Neuronal stem cell (in vitro differentiated cells): ENCODE measurements at regions not wholly inside any gene's neighbourhood (a gene's known extent, or its start where the extent isn't known, plus 50 kb on each side); places are given as distances from the start of the nearest gene placed in this dataset.

Experiments
- DNase-seq: peaks from one replicate; pipeline ENCODE4 v3.0.0-alpha.2; 2013; ENCODE audit warnings: low spot score
- H2AFZ ChIP-seq: one replicate; pipeline ENCODE4 v1.6.1; 2013; ENCODE audit warnings: mild to moderate bottlenecking, low read length, inconsistent platforms
- H2AK5ac ChIP-seq: 2 replicates; pipeline ENCODE4 v1.6.1; 2013; ENCODE audit warnings: low read depth, mild to moderate bottlenecking, inconsistent platforms, low read length, moderate library complexity, mixed read lengths
- H2BK120ac ChIP-seq: 2 replicates; pipeline ENCODE4 v1.6.1; 2013; ENCODE audit warnings: low read depth, mild to moderate bottlenecking, inconsistent platforms, low read length, moderate library complexity, mixed read lengths
- H2BK12ac ChIP-seq: one replicate; pipeline ENCODE4 v1.6.1; 2013; ENCODE audit warnings: low read length, inconsistent platforms
- H2BK15ac ChIP-seq: 2 replicates; pipeline ENCODE4 v1.6.1; 2013; ENCODE audit warnings: mild to moderate bottlenecking, low read length, inconsistent platforms, mixed read lengths
- H2BK5ac ChIP-seq: one replicate; pipeline ENCODE4 v1.6.1; 2013; ENCODE audit warnings: inconsistent platforms, mild to moderate bottlenecking, low read length, moderate library complexity
- H3K14ac ChIP-seq: one replicate; pipeline ENCODE4 v1.6.1; 2013; ENCODE audit warnings: low read length, inconsistent platforms
- H3K18ac ChIP-seq: 2 replicates; pipeline ENCODE4 v1.6.1; 2013; ENCODE audit warnings: low read length, inconsistent platforms
- H3K23ac ChIP-seq: 2 replicates; pipeline ENCODE4 v1.6.1; 2013; ENCODE audit warnings: low read depth, mild to moderate bottlenecking, mixed read lengths, low read length, inconsistent platforms; ENCODE audit not compliant: poor library complexity
- H3K27ac ChIP-seq: replicated peaks from 3 replicates; pipeline ENCODE4 v1.5.1; 2013; ENCODE audit warnings: low read length, inconsistent platforms
- H3K27me3 ChIP-seq, 3 experiments: 2 replicates each; pipeline ENCODE4 v1.6.1; 2013; ENCODE audit warnings: low read length in 3 of 3, mild to moderate bottlenecking in 2 of 3, inconsistent platforms in 1 of 3, low read depth in 1 of 3, mixed read lengths in 1 of 3, moderate library complexity in 1 of 3; ENCODE audit not compliant: control insufficient read depth in 3 of 3, insufficient read depth in 3 of 3
- H3K36me3 ChIP-seq, 2 donors: replicated peaks in 1 of 2; 2 replicates each; pipeline ENCODE4 v1.6.1; 2013; ENCODE audit warnings: low read length in 2 of 2; ENCODE audit not compliant: control insufficient read depth in 2 of 2, insufficient read depth in 2 of 2
- H3K4ac ChIP-seq: 2 replicates; pipeline ENCODE4 v1.6.1; 2013; ENCODE audit warnings: inconsistent platforms, mild to moderate bottlenecking, low read length, moderate library complexity
- H3K4me1 ChIP-seq, 2 donors: 1 replicate in 1 of 2; 2 replicates in 1 of 2; pipeline ENCODE4 v1.6.1; 2013; ENCODE audit warnings: low read length in 2 of 2, low read depth in 1 of 2; ENCODE audit not compliant: control insufficient read depth in 2 of 2, insufficient read depth in 1 of 2
- H3K4me2 ChIP-seq: one replicate; pipeline ENCODE4 v1.6.1; 2013; ENCODE audit warnings: mild to moderate bottlenecking, low read length, inconsistent platforms; ENCODE audit not compliant: insufficient read depth, poor library complexity, severe bottlenecking
- H3K4me3 ChIP-seq, 2 donors: 2 replicates each; pipeline ENCODE4 v1.5.1; 2013; ENCODE audit warnings: low read length in 2 of 2, mild to moderate bottlenecking in 2 of 2, inconsistent platforms in 1 of 2, moderate library complexity in 1 of 2
- H3K79me1 ChIP-seq: one replicate; pipeline ENCODE4 v1.6.1; 2013; ENCODE audit warnings: low read depth, mild to moderate bottlenecking, inconsistent platforms, low read length, moderate library complexity
- H3K9ac ChIP-seq: one replicate; pipeline ENCODE4 v1.6.1; 2013; ENCODE audit warnings: mild to moderate bottlenecking, low read depth, low read length, inconsistent platforms; ENCODE audit not compliant: poor library complexity
- H3K9me3 ChIP-seq, 2 donors: replicated peaks in 1 of 2; 2 replicates each; pipeline versions ENCODE3 to v1.6.1; 2013; ENCODE audit warnings: low read length in 2 of 2, mild to moderate bottlenecking in 2 of 2, inconsistent platforms in 1 of 2, low read depth in 1 of 2, mixed read lengths in 1 of 2, moderate library complexity in 1 of 2; ENCODE audit not compliant: control insufficient read depth in 2 of 2, insufficient read depth in 1 of 2
- H4K8ac ChIP-seq: one replicate; pipeline ENCODE4 v1.6.1; 2013; ENCODE audit warnings: low read depth, mild to moderate bottlenecking, inconsistent platforms, low read length, moderate library complexity
- H4K91ac ChIP-seq: one replicate; pipeline ENCODE4 v1.6.1; 2013; ENCODE audit warnings: low read length, low read depth, mild to moderate bottlenecking, inconsistent platforms; ENCODE audit not compliant: poor library complexity
- WGBS, 2 donors: extraction: QIAGEN DNeasy Blood & Tissue Kit; methylation state at CpG; one replicate each; pipeline ENCODE4 v1.1.7; 2013; ENCODE audit warnings: missing lambda C conversion rate in 2 of 2, mixed read lengths in 1 of 2; ENCODE audit not compliant: insufficient read length in 2 of 2, insufficient replicate concordance in 1 of 2; ENCODE audit errors: extremely low coverage in 2 of 2; 5-methylcytosine and 5-hydroxymethylcytosine counted together

GRCh38 chr3:45311327-45311726 lies 77.0 kb upstream of the LARS2 start:
- no peaks in the 10 kb centered on the region for H3K79me1 ChIP-seq
- no peak overlapping the region for H3K9ac ChIP-seq
- H3K36me3 ChIP-seq, result no peaks in the 10 kb centered on the region
- peaks cover 0 to 5% of the 10 kb centered on the region in 2 donors for H3K4me1 ChIP-seq
- no peak overlapping the region for H3K4me3 ChIP-seq
- H2BK120ac ChIP-seq, result no peak overlapping the region
- peaks cover 0 to 24% (median 0%) of the 10 kb centered on the region in 3 experiments for H3K27me3 ChIP-seq
- DNase-seq, result no peak
- H3K4me2 ChIP-seq, result no peak overlapping the region
- H2AFZ ChIP-seq, result no peak overlapping the region
- no peak overlapping the region for H2BK15ac ChIP-seq
- WGBS, 2 donors, result no CpG with 5 or more reads among the region's 3 CpGs
- no peak overlapping the region for H3K23ac ChIP-seq
- no peak overlapping the region for H3K27ac ChIP-seq
- no peak overlapping the region for H4K91ac ChIP-seq
- H2BK12ac ChIP-seq, result no peak overlapping the region
- peak overlapping the region; percentile 90 for H3K18ac ChIP-seq
- H2AK5ac ChIP-seq, result no peak overlapping the region
- no peak overlapping the region for H3K14ac ChIP-seq
- H4K8ac ChIP-seq, result no peak overlapping the region
- no peak overlapping the region for H2BK5ac ChIP-seq
- peak overlapping the region; percentile 41 for H3K4ac ChIP-seq
- no peaks in the 10 kb centered on the region for H3K9me3 ChIP-seq

- Histone ChIP-seq H2BK12ac (no peak overlapping the region), H3K27ac (no peak overlapping the region), H2BK120ac (no peak overlapping the region), H3K36me3 (no peaks in the 10 kb centered on the region), H2AK5ac (no peak overlapping the region), H2BK15ac (no peak overlapping the region), H3K23ac (no peak overlapping the region), H2BK5ac (no peak overlapping the region), H3K9ac (no peak overlapping the region), H4K8ac (no peak overlapping the region), H3K9me3 (no peaks in the 10 kb centered on the region), H3K4me3 (no peak overlapping the region), H3K18ac (no peak overlapping the region), H3K4me1 (peaks cover 0 to 5% of the 10 kb centered on the region in 2 donors), H3K79me1 (no peaks in the 10 kb centered on the region), H3K14ac (no peak overlapping the region), H2AFZ (no peak overlapping the region), H3K4me2 (no peak overlapping the region), H3K4ac (no peak overlapping the region), H3K27me3 (peaks cover 0 to 24% (median 0%) of the 10 kb centered on the region in 3 experiments), H4K91ac (no peak overlapping the region)
- no peak for DNase-seq
- WGBS, 2 donors, result 100% methylated on average over 1 of the region's 9 CpGs; no CpG with 5 or more reads in 1 of the 2 donors
Measured at GRCh38 chr3:45311953-45312801, 76.2 kb upstream of the LARS2 start.

GRCh38 chr3:45312836-45313493 lies 75.4 kb upstream of the LARS2 start:
- Histone ChIP-seq H3K9ac (no peak overlapping the region), H3K4me1 (peaks cover 0 to 5% of the 10 kb centered on the region in 2 donors), H2AK5ac (no peak overlapping the region), H3K9me3 (no peaks in the 10 kb centered on the region), H3K23ac (no peak overlapping the region), H2BK15ac (no peak overlapping the region), H3K36me3 (no peaks in the 10 kb centered on the region), H3K14ac (no peak overlapping the region), H3K4ac (no peak overlapping the region), H2BK120ac (no peak overlapping the region), H3K79me1 (no peaks in the 10 kb centered on the region), H2BK12ac (no peak overlapping the region), H4K8ac (no peak overlapping the region), H3K18ac (no peak overlapping the region), H4K91ac (no peak overlapping the region), H3K27ac (no peak overlapping the region), H3K27me3 (peaks cover 0 to 24% (median 0%) of the 10 kb centered on the region in 3 experiments), H2BK5ac (no peak overlapping the region), H3K4me3 (no peak overlapping the region), H2AFZ (no peak overlapping the region), H3K4me2 (no peak overlapping the region)
- no CpG with 5 or more reads among the region's 7 CpGs for WGBS, 2 donors
- no peak for DNase-seq

- Histone ChIP-seq H3K27ac (no peak overlapping the region), H2BK5ac (no peak overlapping the region), H4K91ac (no peak overlapping the region), H2BK15ac (no peak overlapping the region), H3K4me2 (no peak overlapping the region), H2BK120ac (no peak overlapping the region), H3K14ac (no peak overlapping the region), H3K18ac (no peak overlapping the region), H4K8ac (no peak overlapping the region), H3K23ac (no peak overlapping the region), H2AK5ac (no peak overlapping the region), H2BK12ac (no peak overlapping the region), H3K9ac (no peak overlapping the region), H3K4ac (no peak overlapping the region), H3K36me3 (no peaks in the 10 kb centered on the region), H2AFZ (no peak overlapping the region), H3K4me3 (no peak overlapping the region), H3K79me1 (no peaks in the 10 kb centered on the region), H3K4me1 (peaks cover 0 to 5% of the 10 kb centered on the region in 2 donors), H3K27me3 (peaks cover 0 to 24% (median 0%) of the 10 kb centered on the region in 3 experiments), H3K9me3 (no peaks in the 10 kb centered on the region)
- no peak for DNase-seq
- no CpG with 5 or more reads among the region's 8 CpGs for WGBS, 2 donors
Measured at GRCh38 chr3:45313743-45314403, 74.5 kb upstream of the LARS2 start.
